D721Med (cell line): ENCODE measurements at regions not wholly inside any gene's neighbourhood (a gene's known extent, or its start where the extent isn't known, plus 50 kb on each side); places are given as distances from the start of the nearest gene placed in this dataset.
A peak's percentile ranks its signal among the peaks of the same experiment; 100 is the strongest.
"Not testable (repeated sequence)": the region's sequence is repeated elsewhere in the genome, so short reads cannot be mapped to it uniquely, and the experiment has no call there.

Experiments
- DNase-seq: peaks from one replicate; pipeline ENCODE4 v3.0.0; 2011; ENCODE audit warnings: low spot score; ENCODE audit not compliant: insufficient read length
- FAIRE-seq: peaks from 2 replicates; lab custom pipeline; 2011; peaks lifted over from hg19 to GRCh38; lab: Jason Lieb, UNC
- TF ChIP-seq, protein P1 (sequence below): IDR thresholded peaks from 2 replicates; pipeline ENCODE4 v1.5.1; 2012; ENCODE audit warnings: mild to moderate bottlenecking, control low read depth; ENCODE audit not compliant: insufficient read depth; ENCODE audit errors: missing control alignments

DNA sequence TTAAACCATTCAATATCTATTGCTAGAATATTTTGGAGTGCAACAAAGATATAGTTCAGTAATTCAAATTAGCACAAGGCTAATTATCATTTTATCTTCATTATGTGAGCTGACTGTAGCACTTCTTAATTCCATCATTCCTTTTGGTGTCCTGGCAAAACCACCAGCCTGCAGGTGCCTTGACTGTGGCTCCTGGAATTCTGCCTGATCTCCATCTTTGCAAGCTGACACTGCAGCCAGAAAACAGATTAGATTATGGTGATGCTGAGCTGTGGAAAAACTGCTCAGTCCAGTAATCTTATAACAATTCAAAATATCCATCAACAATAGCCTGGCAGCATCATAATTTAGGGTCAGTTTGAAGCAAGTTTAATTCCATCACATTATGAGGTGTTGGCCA, 919.5 kb downstream of the DTWD2 start:
- TF ChIP-seq, protein P1, sequence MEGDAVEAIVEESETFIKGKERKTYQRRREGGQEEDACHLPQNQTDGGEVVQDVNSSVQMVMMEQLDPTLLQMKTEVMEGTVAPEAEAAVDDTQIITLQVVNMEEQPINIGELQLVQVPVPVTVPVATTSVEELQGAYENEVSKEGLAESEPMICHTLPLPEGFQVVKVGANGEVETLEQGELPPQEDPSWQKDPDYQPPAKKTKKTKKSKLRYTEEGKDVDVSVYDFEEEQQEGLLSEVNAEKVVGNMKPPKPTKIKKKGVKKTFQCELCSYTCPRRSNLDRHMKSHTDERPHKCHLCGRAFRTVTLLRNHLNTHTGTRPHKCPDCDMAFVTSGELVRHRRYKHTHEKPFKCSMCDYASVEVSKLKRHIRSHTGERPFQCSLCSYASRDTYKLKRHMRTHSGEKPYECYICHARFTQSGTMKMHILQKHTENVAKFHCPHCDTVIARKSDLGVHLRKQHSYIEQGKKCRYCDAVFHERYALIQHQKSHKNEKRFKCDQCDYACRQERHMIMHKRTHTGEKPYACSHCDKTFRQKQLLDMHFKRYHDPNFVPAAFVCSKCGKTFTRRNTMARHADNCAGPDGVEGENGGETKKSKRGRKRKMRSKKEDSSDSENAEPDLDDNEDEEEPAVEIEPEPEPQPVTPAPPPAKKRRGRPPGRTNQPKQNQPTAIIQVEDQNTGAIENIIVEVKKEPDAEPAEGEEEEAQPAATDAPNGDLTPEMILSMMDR, result no peak
- FAIRE-seq (no peak), DNase-seq (no peak)

DNA sequence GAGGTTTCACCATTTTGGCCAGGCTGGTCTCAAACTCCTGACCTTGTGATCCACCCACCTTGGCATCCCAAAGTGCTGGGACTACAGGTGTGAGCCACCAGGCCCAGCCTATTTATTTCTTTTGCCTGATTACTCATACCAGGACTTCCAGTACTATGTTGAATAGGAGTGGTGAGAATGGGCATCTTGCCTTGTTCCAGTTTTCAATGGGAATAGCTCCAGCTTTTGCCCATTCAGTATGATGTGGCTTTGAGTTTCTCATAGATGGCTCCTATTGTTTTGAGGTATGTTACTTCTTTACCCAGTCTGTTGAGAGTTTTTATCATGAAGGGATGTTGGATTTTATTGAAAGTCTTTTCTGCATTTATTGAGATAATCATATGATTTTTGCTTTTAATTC, 924.5 kb downstream of the DTWD2 start:
- FAIRE-seq, DNase-seq: not testable (repeated sequence)

DNA sequence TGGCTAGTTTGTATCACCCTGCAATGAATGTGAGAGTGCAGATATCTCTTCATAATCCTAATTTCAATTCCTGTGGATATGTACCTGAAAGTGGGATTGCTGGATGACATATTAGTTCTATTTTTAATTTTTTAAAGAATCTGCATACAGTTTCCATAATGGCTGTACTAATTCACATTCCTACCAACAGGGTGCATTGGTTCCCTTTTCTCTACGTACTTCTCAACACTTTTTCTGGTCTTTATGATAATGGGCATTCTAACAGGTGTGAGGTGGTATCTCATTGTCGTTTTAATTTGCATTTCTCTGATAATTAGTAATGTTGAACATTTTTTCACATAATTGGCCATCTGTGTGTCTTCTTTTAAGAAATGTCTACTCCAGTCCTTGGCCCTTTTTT, 927.5 kb downstream of the DTWD2 start:
- DNase-seq, result no peak
- no peak for FAIRE-seq
- TF ChIP-seq, protein P1, result peak; percentile 12

DNA sequence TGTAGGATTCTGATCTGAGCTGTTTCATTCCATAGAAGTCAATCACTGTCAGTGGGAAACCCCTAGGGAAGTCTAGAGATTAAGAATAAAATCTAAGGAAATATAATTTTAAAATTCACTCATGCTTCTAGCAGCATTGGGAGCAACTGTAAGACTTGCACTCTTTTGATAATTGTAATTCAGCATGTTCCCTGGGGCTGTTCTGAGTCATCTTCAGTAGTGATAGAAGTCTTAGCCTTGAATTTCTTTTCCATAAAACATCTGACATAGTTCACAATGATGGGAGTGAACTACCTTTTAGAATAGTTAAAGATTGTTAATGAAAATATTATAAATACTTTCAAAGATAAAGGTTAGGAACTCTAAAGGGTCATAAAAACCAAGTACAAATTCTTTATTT, 935.8 kb downstream of the DTWD2 start:
- TF ChIP-seq, protein P1, result no peak
- no peak for FAIRE-seq

DNA sequence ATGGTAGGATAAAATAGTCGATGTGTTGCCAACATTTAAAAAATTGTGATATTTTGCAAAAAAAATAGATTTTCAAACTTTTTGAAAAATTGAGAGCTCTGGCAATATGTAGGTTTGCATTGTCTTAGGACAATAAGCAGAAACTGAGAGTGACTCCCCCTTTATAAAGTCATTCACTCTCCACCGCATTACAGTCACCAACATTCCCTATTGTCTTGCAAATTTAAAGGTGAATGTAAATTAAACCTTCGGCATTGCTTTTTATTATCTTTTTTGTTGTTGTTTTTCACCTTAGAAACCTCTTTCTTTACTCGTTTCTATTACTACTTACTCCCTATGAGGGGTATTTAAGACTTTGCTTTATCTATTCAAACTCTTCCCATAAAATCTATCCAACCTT, 944.2 kb downstream of the DTWD2 start:
- DNase-seq (no peak), FAIRE-seq (no peak)
- TF ChIP-seq, protein P1, result no peak

More for the DNA sequence above, 935.8 kb downstream of the DTWD2 start:
- no peak for DNase-seq

DNA sequence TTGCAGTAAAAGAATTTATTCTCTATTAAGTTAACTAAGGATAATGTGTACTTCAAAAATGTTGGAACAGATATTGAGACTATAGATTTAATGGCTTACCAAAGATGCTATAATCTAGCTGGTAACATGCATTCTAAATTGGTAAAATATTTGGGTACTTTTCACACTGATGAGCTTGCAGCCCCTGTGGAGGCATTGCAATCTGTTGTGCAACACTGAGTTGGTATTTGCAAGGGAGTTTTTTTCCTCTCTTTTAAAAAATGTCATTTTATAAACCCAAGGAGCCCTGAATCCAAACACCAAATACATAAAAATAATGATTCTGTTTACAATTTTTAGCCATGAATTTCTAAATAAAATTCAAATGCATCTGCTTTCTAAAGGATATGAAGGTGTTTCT, 944.8 kb downstream of the DTWD2 start:
- no peak for FAIRE-seq
- no peak for DNase-seq
- TF ChIP-seq, protein P1, result no peak

DNA sequence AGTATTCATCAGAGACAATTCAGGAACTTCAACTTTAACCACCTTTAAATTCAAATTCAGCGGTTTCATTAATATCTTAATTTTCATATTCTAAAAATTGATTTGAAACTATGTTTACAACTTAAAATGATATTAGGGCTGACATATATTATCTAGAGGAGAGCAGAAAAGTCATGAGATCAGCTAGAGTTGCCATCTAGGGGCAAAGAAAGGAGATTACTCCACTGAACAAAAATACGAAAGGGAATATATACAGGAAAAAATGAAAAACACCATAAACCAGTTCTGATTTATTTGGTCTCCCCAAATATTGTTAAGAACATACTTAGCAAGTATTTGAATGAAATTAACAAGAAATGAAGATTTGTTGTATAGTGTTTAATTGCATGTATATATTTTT, 946.3 kb downstream of the DTWD2 start:
- TF ChIP-seq, protein P1, result peak; percentile 27
- FAIRE-seq, result no peak
- DNase-seq, result no peak

DNA sequence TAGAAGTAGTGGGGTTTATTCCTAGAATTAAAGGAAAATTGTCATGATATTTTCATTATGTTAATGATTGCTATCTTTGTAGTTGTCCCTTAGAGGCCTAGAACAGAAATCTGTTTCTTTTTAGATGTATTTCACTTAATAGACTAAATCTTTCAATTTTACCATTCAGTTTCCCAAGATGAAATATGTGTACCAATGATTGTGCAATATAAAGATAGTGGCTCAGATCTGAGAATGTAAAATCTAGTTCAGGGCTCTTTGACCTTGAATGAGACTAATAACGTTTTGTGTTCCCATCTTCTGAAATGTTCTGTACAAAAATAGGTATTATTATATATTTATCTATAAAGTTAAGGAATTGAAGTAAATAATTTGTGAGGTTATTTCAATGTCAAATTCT, 947.9 kb downstream of the DTWD2 start:
- DNase-seq (no peak), FAIRE-seq (no peak)
- TF ChIP-seq, protein P1, result no peak
